ENCODE measurements at regions not wholly inside any gene's neighbourhood (a gene's known extent, or its start where the extent isn't known, plus 50 kb on each side); places are given as distances from the start of the nearest gene placed in this dataset.
"Not testable (repeated sequence)": the region's sequence is repeated elsewhere in the genome, so short reads cannot be mapped to it uniquely, and the experiment has no call there.

GRCh38 chr15:44824277-44825145 is 88.2 kb downstream of the TRIM69 start:
- TF ChIP-seq HMG20B (CRISPR knock-in tag; IDR thresholded peaks at IDR 0.05); STAT5B (CRISPR knock-in tag; IDR thresholded peaks at IDR 0.05); ZBED1 (IDR thresholded peaks at IDR 0.05); PTTG1 (tag; IDR thresholded peaks at IDR 0.05; ENCODE audit: low read depth); SMC3 (conservative IDR thresholded peaks at IDR 0.05; ENCODE audit: insufficient read depth, low read depth, low read length); CTCF (IDR thresholded peaks at IDR 0.05 in 2 of 3, conservative IDR thresholded peaks at IDR 0.05 in 1 of 3; ENCODE audit: insufficient read depth in 2 of 3, low read depth in 1 of 3, low read length in 3 of 3); CCAR2 (IDR thresholded peaks at IDR 0.05; ENCODE audit: low read depth, low read length); MAX (CRISPR knock-in tag; IDR thresholded peaks at IDR 0.05); NR2C1 (IDR thresholded peaks at IDR 0.05); NR2C1 (tag; IDR thresholded peaks at IDR 0.05); SNAPC5 (CRISPR knock-in tag; IDR thresholded peaks at IDR 0.05); TEAD2 (tag; IDR thresholded peaks at IDR 0.05); EZH2 (IDR thresholded peaks at IDR 0.05; ENCODE audit: borderline replicate concordance, low read depth, low read length); E4F1 (CRISPR knock-in tag; IDR thresholded peaks at IDR 0.05; ENCODE audit: borderline replicate concordance): not testable (repeated sequence)

Data from K562 (cell line).